Colonic mucosa (tissue), 4 donors: ENCODE measurements at regions not wholly inside any gene's neighbourhood (a gene's known extent, or its start where the extent isn't known, plus 50 kb on each side); places are given as distances from the start of the nearest gene placed in this dataset.
A peak's percentile ranks its signal among the peaks of the same experiment; 100 is the strongest.

Experiments used
- DNase-seq: peaks from one replicate; pipeline ENCODE4 v3.0.0-alpha.2; 2020
- H3K27ac ChIP-seq: fragments of 200-600 bp; one replicate; pipeline ENCODE4 v1.8.0; 2021
- H3K27me3 ChIP-seq: fragments of 200-600 bp; one replicate; pipeline ENCODE4 v1.8.0; 2021
- H3K36me3 ChIP-seq: fragments of 200-600 bp; one replicate; pipeline ENCODE4 v1.8.0; 2021
- H3K4me1 ChIP-seq: fragments of 200-600 bp; one replicate; pipeline ENCODE4 v1.8.0; 2021; ENCODE audit warnings: mild to moderate bottlenecking
- H3K4me3 ChIP-seq: fragments of 200-600 bp; one replicate; pipeline ENCODE4 v1.8.0; 2021
- H3K9ac ChIP-seq, 2 donors: one replicate each; pipeline ENCODE4 v1.7.0; 2013; ENCODE audit warnings: control low read depth in 2 of 2, low read depth in 2 of 2, low read length in 2 of 2
- H3K9me3 ChIP-seq: fragments of 200-600 bp; one replicate; pipeline ENCODE4 v1.8.0; 2021
- CTCF ChIP-seq: fragments of 200-600 bp; IDR thresholded peaks from one replicate; pipeline ENCODE4 v1.8.0; 2022; ENCODE audit warnings: antibody characterized with exemption, mild to moderate bottlenecking
- intact Hi-C: fragments of 100-400 bp; cut with DNase I; formaldehyde crosslinking; loops from one replicate; pipeline ENCODE4 v1.14.1; 2022
- donor health status: healthy.
- donor health status: DM: no; HTN: no; CAD: no.
- donor health status: DM: no; HTN: no; CAD: no.

DNA sequence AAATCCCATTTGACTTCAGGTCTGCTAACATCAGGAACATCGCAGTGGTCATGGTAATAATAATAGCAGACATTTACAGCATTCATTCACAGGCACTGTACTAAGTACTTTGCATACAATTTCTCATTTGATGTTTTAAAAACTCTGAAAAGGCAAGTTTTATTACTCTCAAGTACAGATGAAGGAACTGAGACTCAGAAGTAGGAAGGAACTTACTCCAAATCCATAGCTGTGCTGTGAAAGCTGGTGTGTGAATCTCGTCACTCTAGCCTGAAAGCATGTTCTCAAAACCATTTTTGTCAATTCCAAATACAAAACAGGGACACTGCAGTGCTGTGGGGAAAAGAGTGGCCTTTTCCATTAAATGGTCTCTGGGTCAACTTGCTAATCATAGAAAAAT, 179.9 kb downstream of the FAM43A start:
- no peak overlapping the region for H3K27ac ChIP-seq
- H3K4me3 ChIP-seq, result no peak overlapping the region
- no peaks in the 10 kb centered on the region for H3K36me3 ChIP-seq
- DNase-seq, result no peak
- peaks cover 7% of the 10 kb centered on the region for H3K4me1 ChIP-seq
- no peak for TF ChIP-seq CTCF
- H3K9me3 ChIP-seq, result no peaks in the 10 kb centered on the region
- intact Hi-C loops, result no loop called here
- no peaks in the 10 kb centered on the region for H3K27me3 ChIP-seq
- no peak overlapping the region for H3K9ac ChIP-seq

- TF ChIP-seq CTCF, result no peak
- Histone ChIP-seq H3K4me3 (no peak overlapping the region), H3K27ac (no peak overlapping the region), H3K9me3 (no peaks in the 10 kb centered on the region), H3K9ac (no peak overlapping the region), H3K36me3 (no peaks in the 10 kb centered on the region), H3K27me3 (no peaks in the 10 kb centered on the region), H3K4me1 (peaks cover 7% of the 10 kb centered on the region)
- intact Hi-C loops, result no loop called here
- no peak for DNase-seq
These were observed 180.6 kb downstream of the FAM43A start for GRCh38 chr3:194866236-194866635.

GRCh38 chr3:194867270-194867983, 181.7 kb downstream of the FAM43A start:
- Histone ChIP-seq H3K4me3 (no peak overlapping the region), H3K27me3 (no peaks in the 10 kb centered on the region), H3K36me3 (no peaks in the 10 kb centered on the region), H3K9ac (peak overlapping the region in 1 of 2 donors; percentile 0), H3K9me3 (no peaks in the 10 kb centered on the region), H3K27ac (no peak overlapping the region), H3K4me1 (peaks cover 7% of the 10 kb centered on the region)
- intact Hi-C loops, result no loop called here
- DNase-seq, result peak; percentile 70
- no peak for TF ChIP-seq CTCF

- no peak for TF ChIP-seq CTCF
These were observed 183.1 kb downstream of the FAM43A start for GRCh38 chr3:194868831-194869230.

GRCh38 chr3:194869482-194870169, 183.9 kb downstream of the FAM43A start:
- no peak overlapping the region for H3K27ac ChIP-seq
- no peaks in the 10 kb centered on the region for H3K9me3 ChIP-seq
- no peaks in the 10 kb centered on the region for H3K27me3 ChIP-seq
- TF ChIP-seq CTCF, result no peak
- peaks cover 7% of the 10 kb centered on the region for H3K4me1 ChIP-seq
- DNase-seq, result no peak
- no peak overlapping the region for H3K4me3 ChIP-seq
- no peaks in the 10 kb centered on the region for H3K36me3 ChIP-seq
- peak overlapping the region in 1 of 2 donors; percentile 7 for H3K9ac ChIP-seq
- intact Hi-C loops, result no loop called here

More at GRCh38 chr3:194868831-194869230, 183.1 kb downstream of the FAM43A start:
- no peak overlapping the region for H3K9ac ChIP-seq
- DNase-seq, result no peak
- intact Hi-C loops, result no loop called here
- H3K36me3 ChIP-seq, result no peaks in the 10 kb centered on the region
- H3K27ac ChIP-seq, result no peak overlapping the region
- H3K4me3 ChIP-seq, result no peak overlapping the region
- H3K4me1 ChIP-seq, result peaks cover 7% of the 10 kb centered on the region
- H3K9me3 ChIP-seq, result no peaks in the 10 kb centered on the region
- H3K27me3 ChIP-seq, result no peaks in the 10 kb centered on the region
